ENCODE measurements at regions not wholly inside any gene's neighbourhood (a gene's known extent, or its start where the extent isn't known, plus 50 kb on each side); places are given as distances from the start of the nearest gene placed in this dataset.

DNA sequence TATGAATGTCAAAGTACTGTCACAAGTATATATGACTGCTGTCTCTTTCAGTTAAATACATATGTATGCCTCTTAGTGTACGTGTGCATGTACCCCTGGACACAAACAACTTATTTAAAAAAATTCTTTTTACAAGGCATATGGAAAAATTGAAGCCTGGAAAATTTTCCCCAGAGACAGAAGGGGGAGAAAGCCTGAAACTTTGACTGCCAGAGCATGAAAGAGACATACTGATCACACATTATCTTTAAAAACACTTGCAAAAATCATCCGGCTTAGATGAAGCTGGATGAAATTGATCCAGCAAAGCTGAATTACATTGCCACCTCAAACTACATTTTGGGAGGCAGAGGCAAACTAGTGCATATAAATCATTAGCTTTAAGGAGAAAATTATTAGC, 88.0 kb upstream of the NFIB start:
- WGBS, 5 donors: 84 to 89% (median 85%) methylated on average over 2 of the region's 2 CpGs
- intact Hi-C loops (cut with DNase I; ENCODE audit: low total_unique reads): no loop called here
- Histone ChIP-seq H3K9me3 (no peaks in the 10 kb centered on the region), H3K27ac (no peak overlapping the region), H3K27me3 (replicated peaks in 1 of 7) (no peaks in the 10 kb centered on the region), H3K36me3 (no peaks in the 10 kb centered on the region), H3K4me1 (no peaks in the 10 kb centered on the region), H3K4me3 (no peak overlapping the region)
- DNase-seq: no peak
- TF ChIP-seq POLR2A (IDR thresholded peaks at IDR 0.05): no peak
- no peak for TF ChIP-seq POLR2AphosphoS5 (IDR thresholded peaks at IDR 0.05)
- no peak for TF ChIP-seq CTCF (IDR thresholded peaks at IDR 0.05 in 8 of 11, conservative IDR thresholded peaks at IDR 0.05 in 3 of 11)

- no peak for DNase-seq
- whole genome bisulfite sequencing, 5 donors: 70 to 84% (median 79%) methylated on average over 6 of the region's 6 CpGs
- intact Hi-C loops (cut with DNase I; ENCODE audit: low total_unique reads): no loop called here
- Histone ChIP-seq H3K4me3 (no peak overlapping the region), H3K4me1 (no peaks in the 10 kb centered on the region), H3K9me3 (no peaks in the 10 kb centered on the region), H3K36me3 (no peaks in the 10 kb centered on the region), H3K27ac (no peak overlapping the region), H3K27me3 (replicated peaks in 1 of 7) (no peaks in the 10 kb centered on the region)
- peak in 8 of 11 experiments; percentile 8 to 55 (median 26) for TF ChIP-seq CTCF (IDR thresholded peaks at IDR 0.05 in 8 of 11, conservative IDR thresholded peaks at IDR 0.05 in 3 of 11)
- TF ChIP-seq POLR2A (IDR thresholded peaks at IDR 0.05): no peak
These were observed 86.7 kb upstream of the NFIB start for GRCh38 chr9:14400658-14400995.

DNA sequence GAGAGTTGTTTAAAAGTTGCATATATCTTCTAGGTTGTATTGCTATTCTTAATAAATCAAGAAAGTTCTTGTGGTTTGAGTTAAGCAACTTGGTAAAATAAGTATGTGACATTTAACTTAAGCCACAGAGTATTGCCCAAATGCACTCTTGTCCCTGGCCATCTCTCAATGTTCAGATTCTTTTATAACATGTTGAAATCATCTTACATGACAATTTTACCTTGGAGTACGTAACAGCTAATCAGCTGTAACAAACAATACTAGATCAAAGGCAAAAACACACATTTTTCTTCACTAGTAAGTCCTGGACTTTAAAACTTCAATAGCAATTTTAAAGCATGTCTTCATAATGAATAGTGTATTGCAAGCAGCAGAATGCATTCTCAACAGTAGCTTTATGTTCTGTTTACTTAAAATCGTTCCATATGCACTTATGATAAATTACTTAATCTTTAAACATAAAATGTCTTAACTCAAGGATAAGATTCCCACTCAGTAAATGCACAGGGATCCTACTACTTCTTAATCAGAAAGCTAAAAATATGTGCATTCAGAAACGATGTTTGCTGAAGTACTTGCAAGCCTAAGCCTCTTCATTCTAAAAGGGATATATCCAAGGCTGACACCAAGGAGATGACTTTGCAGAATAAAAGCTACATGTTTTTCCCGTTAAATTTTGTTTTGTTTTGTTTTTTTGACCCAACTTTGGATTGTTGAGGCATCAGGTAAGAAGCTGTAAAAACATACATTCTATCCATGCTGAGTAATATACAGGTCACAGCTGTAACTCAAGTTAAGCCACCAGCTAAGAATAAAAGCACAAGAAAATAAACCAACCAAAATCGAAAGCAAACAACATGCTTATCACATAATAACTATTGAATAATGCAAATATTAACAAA, 86.1 kb upstream of the NFIB start:
- no peaks in the 10 kb centered on the region for H3K27me3 ChIP-seq (replicated peaks in 1 of 7)
- H3K27ac ChIP-seq: no peak overlapping the region
- DNase-seq: no peak
- H3K36me3 ChIP-seq: no peaks in the 10 kb centered on the region
- intact Hi-C loops (cut with DNase I; ENCODE audit: low total_unique reads): no loop called here
- 46 to 69% (median 67%) methylated on average over 5 of the region's 5 CpGs for WGBS, 5 donors
- H3K4me3 ChIP-seq: no peak overlapping the region
- no peaks in the 10 kb centered on the region for H3K4me1 ChIP-seq
- H3K9me3 ChIP-seq: no peaks in the 10 kb centered on the region
- TF ChIP-seq POLR2AphosphoS5 (IDR thresholded peaks at IDR 0.05): no peak
- no peak for TF ChIP-seq CTCF (IDR thresholded peaks at IDR 0.05 in 8 of 11, conservative IDR thresholded peaks at IDR 0.05 in 3 of 11)
- TF ChIP-seq POLR2A (IDR thresholded peaks at IDR 0.05): no peak

DNA sequence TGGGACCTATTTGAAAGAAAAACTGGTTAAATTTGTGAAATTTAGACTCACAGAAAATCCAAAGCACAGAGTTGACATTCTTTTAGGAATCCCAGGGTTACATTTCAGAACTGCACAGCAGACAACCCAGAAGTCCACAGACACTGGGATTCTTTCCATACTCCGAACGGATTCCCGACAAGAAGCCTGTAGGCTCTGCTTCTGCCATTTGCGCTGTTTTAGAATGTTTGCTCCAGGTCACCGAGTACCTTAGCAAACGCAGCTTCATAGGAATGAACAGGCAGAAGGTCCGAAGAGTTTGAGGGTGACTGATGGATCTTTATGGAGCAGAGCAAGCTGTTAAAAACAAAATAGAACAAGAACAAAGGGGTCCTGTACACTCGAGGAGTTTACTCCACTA, 84.5 kb upstream of the NFIB start:
- Histone ChIP-seq H3K4me3 (no peak overlapping the region), H3K36me3 (no peaks in the 10 kb centered on the region), H3K27me3 (replicated peaks in 1 of 7) (no peaks in the 10 kb centered on the region), H3K27ac (no peak overlapping the region), H3K9me3 (peaks cover 0 to 8% (median 0%) of the 10 kb centered on the region in 8 donors), H3K4me1 (no peaks in the 10 kb centered on the region)
- DNase-seq: no peak
- WGBS, 5 donors: 87 to 97% (median 92%) methylated on average over 8 of the region's 8 CpGs
- TF ChIP-seq POLR2A (IDR thresholded peaks at IDR 0.05): no peak
- no peak for TF ChIP-seq CTCF (IDR thresholded peaks at IDR 0.05 in 8 of 11, conservative IDR thresholded peaks at IDR 0.05 in 3 of 11)
- no peak for TF ChIP-seq POLR2AphosphoS5 (IDR thresholded peaks at IDR 0.05)
- intact Hi-C loops (cut with DNase I; ENCODE audit: low total_unique reads): no loop called here
